ENCODE measurements at regions not wholly inside any gene's neighbourhood (a gene's known extent, or its start where the extent isn't known, plus 50 kb on each side); places are given as distances from the start of the nearest gene placed in this dataset.

- TF ChIP-seq, protein P1, sequence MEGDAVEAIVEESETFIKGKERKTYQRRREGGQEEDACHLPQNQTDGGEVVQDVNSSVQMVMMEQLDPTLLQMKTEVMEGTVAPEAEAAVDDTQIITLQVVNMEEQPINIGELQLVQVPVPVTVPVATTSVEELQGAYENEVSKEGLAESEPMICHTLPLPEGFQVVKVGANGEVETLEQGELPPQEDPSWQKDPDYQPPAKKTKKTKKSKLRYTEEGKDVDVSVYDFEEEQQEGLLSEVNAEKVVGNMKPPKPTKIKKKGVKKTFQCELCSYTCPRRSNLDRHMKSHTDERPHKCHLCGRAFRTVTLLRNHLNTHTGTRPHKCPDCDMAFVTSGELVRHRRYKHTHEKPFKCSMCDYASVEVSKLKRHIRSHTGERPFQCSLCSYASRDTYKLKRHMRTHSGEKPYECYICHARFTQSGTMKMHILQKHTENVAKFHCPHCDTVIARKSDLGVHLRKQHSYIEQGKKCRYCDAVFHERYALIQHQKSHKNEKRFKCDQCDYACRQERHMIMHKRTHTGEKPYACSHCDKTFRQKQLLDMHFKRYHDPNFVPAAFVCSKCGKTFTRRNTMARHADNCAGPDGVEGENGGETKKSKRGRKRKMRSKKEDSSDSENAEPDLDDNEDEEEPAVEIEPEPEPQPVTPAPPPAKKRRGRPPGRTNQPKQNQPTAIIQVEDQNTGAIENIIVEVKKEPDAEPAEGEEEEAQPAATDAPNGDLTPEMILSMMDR (IDR thresholded peaks at IDR 0.05) = no peak
- TF ChIP-seq POLR2A (IDR thresholded peaks at IDR 0.05) = no peak
Measured at GRCh38 chr4:85092943-85093342, 126.5 kb upstream of the WDFY3 start.

All from right lobe of liver (tissue), 4 donors.